OCI-LY7 (cell line): ENCODE measurements at regions not wholly inside any gene's neighbourhood (a gene's known extent, or its start where the extent isn't known, plus 50 kb on each side); places are given as distances from the start of the nearest gene placed in this dataset.

Experiments used
- BruUV-seq: library from RNA; stranded (reverse); fragments of 400-500 nt; replicated peaks from 2 replicates; lab custom pipeline; 2021; lab: Mats Ljungman, UMichigan
- CTCF ChIA-PET: fragments of 300-600 bp; sonication (Branson Sonifier 250); formaldehyde crosslinking; loops from one replicate; lab custom pipeline; 2022; ENCODE audit warnings: antibody characterized with exemption; ENCODE audit not compliant: unreplicated experiment; lab: Charles Lee
- POLR2A ChIA-PET: fragments of 300-600 bp; sonication (Branson Sonifier 250); formaldehyde crosslinking; loops from one replicate; lab custom pipeline; 2022; ENCODE audit warnings: antibody characterized with exemption; lab: Charles Lee
- DNase-seq: peaks from one replicate; pipeline ENCODE4 v3.0.0-alpha.2; 2015; ENCODE audit warnings: low spot score
- H2AFZ ChIP-seq: fragments of 200-600 bp; sonication (generic), shearing (Covaris generic); 2 replicates; pipeline ENCODE4 v1.6.1; 2014; ENCODE audit warnings: mild to moderate bottlenecking, antibody characterized with exemption, low read length, moderate library complexity
- H3K27ac ChIP-seq: fragments of 200-600 bp; sonication (generic); 2 replicates; pipeline ENCODE4 v1.5.1; 2014; ENCODE audit warnings: mixed run types, low read depth, mild to moderate bottlenecking, moderate library complexity, low read length, inconsistent platforms; ENCODE audit not compliant: poor library complexity, severe bottlenecking
- H3K36me3 ChIP-seq: fragments of 200-600 bp; sonication (generic); 2 replicates; pipeline ENCODE4 v1.6.1; 2014; ENCODE audit warnings: mild to moderate bottlenecking, antibody characterized with exemption, low read length, moderate library complexity, mixed read lengths; ENCODE audit not compliant: insufficient read depth
- H3K4me1 ChIP-seq: fragments of 200-600 bp; sonication (generic); 2 replicates; pipeline ENCODE4 v1.5.1; 2014; ENCODE audit warnings: mild to moderate bottlenecking, low read length; ENCODE audit not compliant: insufficient read depth, poor library complexity, severe bottlenecking
- H3K4me2 ChIP-seq: fragments of 200-600 bp; sonication (generic); 2 replicates; pipeline ENCODE4 v1.6.1; 2014; ENCODE audit warnings: mild to moderate bottlenecking, low read length
- H3K4me3 ChIP-seq: fragments of 200-600 bp; sonication (generic); 2 replicates; pipeline ENCODE4 v1.5.1; 2014; ENCODE audit warnings: mild to moderate bottlenecking, low read depth, low read length; ENCODE audit not compliant: poor library complexity, severe bottlenecking
- H3K79me2 ChIP-seq: fragments of 200-600 bp; sonication (generic); 2 replicates; pipeline ENCODE4 v1.6.1; 2016; ENCODE audit warnings: low read depth, mild to moderate bottlenecking, low read length, moderate library complexity, mixed read lengths; ENCODE audit not compliant: insufficient read depth
- H3K9me2 ChIP-seq: fragments of 200-600 bp; sonication (generic); 2 replicates; pipeline ENCODE4 v1.6.1; 2016; ENCODE audit warnings: mild to moderate bottlenecking, low read length, mixed read lengths; ENCODE audit not compliant: insufficient read depth
- H3K9me3 ChIP-seq: fragments of 200-600 bp; sonication (generic); 2 replicates; pipeline ENCODE4 v1.6.1; 2014; ENCODE audit warnings: mild to moderate bottlenecking, mixed run types, low read length, mixed read lengths
- H4K20me1 ChIP-seq: fragments of 200-600 bp; sonication (generic); 2 replicates; pipeline ENCODE4 v1.6.1; 2014; ENCODE audit warnings: mild to moderate bottlenecking, antibody characterized with exemption, low read length, moderate library complexity, mixed read lengths; ENCODE audit not compliant: insufficient read depth
- EZH2phosphoT487 ChIP-seq: fragments of 200-600 bp; sonication (generic); IDR thresholded peaks from 2 replicates; pipeline ENCODE4 v1.6.1; 2018; ENCODE audit warnings: low read depth, borderline replicate concordance, mild to moderate bottlenecking, mixed run types, antibody characterized with exemption, low read length, moderate library complexity, mixed read lengths
- intact Hi-C: fragments of 100-400 bp; cut with micrococcal nuclease; formaldehyde crosslinking; loops from one replicate; pipeline ENCODE4 v1.10.0; 2022; ENCODE audit not compliant: unreplicated experiment
- TF ChIP-seq, protein P1 (sequence below): fragments of 200-600 bp; sonication (generic); conservative IDR thresholded peaks from 2 replicates; pipeline ENCODE4 v1.5.1; 2014; ENCODE audit warnings: mild to moderate bottlenecking, antibody characterized with exemption, low read length, moderate library complexity, mixed read lengths

DNA sequence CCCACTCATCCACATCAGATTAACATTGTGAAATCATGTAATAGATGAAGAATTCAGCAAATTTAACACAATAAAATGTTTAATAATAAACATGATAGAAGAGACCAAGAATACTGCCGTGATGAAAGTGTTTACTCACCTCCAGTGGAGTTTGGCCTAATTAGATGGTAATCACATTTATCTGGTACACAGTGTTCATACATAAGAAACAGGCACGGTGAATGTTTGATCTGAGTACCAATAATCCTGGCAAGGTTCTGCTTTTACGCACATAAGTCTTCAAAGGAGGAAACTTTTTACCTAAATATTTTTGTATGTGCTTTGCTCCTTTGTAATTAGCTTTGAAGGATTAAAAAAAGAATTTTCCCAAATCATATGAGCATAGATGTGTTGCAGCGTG is 122.5 kb downstream of the IRS1 start:
- H3K36me3 ChIP-seq: no peaks in the 10 kb centered on the region
- TF ChIP-seq, protein P1, sequence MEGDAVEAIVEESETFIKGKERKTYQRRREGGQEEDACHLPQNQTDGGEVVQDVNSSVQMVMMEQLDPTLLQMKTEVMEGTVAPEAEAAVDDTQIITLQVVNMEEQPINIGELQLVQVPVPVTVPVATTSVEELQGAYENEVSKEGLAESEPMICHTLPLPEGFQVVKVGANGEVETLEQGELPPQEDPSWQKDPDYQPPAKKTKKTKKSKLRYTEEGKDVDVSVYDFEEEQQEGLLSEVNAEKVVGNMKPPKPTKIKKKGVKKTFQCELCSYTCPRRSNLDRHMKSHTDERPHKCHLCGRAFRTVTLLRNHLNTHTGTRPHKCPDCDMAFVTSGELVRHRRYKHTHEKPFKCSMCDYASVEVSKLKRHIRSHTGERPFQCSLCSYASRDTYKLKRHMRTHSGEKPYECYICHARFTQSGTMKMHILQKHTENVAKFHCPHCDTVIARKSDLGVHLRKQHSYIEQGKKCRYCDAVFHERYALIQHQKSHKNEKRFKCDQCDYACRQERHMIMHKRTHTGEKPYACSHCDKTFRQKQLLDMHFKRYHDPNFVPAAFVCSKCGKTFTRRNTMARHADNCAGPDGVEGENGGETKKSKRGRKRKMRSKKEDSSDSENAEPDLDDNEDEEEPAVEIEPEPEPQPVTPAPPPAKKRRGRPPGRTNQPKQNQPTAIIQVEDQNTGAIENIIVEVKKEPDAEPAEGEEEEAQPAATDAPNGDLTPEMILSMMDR: no peak
- TF ChIP-seq EZH2phosphoT487: no peak
- intact Hi-C loops: no loop called here
- H2AFZ ChIP-seq: no peak overlapping the region
- no peak overlapping the region for H3K27ac ChIP-seq
- no peaks in the 10 kb centered on the region for H3K79me2 ChIP-seq
- no peaks in the 10 kb centered on the region for H3K9me2 ChIP-seq
- no peaks in the 10 kb centered on the region for H3K9me3 ChIP-seq
- BruUV-seq: no TSS peak
- DNase-seq: no peak
- H3K4me2 ChIP-seq: no peak overlapping the region
- H3K4me1 ChIP-seq: no peaks in the 10 kb centered on the region
- H3K4me3 ChIP-seq: no peak overlapping the region
- POLR2A ChIA-PET: no interaction called here
- no peaks in the 10 kb centered on the region for H4K20me1 ChIP-seq
- CTCF ChIA-PET: no interaction called here

DNA sequence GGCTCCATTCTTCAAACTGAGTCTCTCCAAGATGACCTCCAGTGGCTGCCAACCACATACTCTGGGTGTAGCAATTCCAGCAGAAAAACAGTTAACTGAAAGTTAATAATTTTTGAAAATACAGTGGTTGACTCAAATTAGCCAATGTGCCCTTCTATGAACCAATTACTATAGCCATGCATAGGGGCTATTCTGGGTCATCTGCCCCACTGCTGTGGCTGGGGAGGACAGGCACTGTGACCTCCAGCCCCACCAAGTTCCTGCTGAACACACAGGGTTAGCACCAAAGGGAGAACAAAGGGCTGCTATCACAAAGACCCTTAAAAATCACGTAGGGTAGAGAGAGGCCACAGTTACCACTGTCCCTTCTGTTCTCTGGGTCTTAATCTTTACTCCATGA is 123.0 kb downstream of the IRS1 start:
- Histone ChIP-seq H3K9me2 (no peaks in the 10 kb centered on the region), H3K4me3 (no peak overlapping the region), H3K79me2 (no peaks in the 10 kb centered on the region), H3K27ac (no peak overlapping the region), H2AFZ (no peak overlapping the region), H3K4me2 (no peak overlapping the region), H3K9me3 (no peaks in the 10 kb centered on the region), H3K36me3 (no peaks in the 10 kb centered on the region), H4K20me1 (no peaks in the 10 kb centered on the region), H3K4me1 (no peaks in the 10 kb centered on the region)
- intact Hi-C loops: no loop called here
- CTCF ChIA-PET: no interaction called here
- POLR2A ChIA-PET: interaction anchor here (0.6 to 0.7 kb wide), 2 partner anchors 14 to 358 kb away, joined by 3 to 5 read pairs; no protein-coding TSS in a partner anchor
- no TSS peak for BruUV-seq
- TF ChIP-seq, protein P1: no peak
- no peak for TF ChIP-seq EZH2phosphoT487
- no peak for DNase-seq

DNA sequence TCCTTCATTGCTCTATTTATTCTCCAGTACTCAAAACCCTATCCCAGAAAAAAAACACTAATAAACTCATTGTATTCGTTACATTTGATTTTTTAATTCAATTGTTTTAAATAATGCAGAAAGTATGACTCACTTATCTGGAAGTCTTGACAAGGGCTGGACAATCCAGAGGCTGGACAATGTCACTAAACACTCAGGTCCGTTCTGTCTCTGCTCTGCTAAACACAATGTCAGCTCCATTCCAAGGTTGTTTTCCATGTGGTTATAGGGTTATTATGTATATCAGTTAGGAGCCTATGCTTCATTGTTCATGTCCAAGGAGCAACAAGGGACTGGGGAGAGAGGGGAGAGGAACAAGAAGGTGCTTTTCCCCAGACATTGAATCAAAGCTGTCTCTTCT is 125.5 kb downstream of the IRS1 start:
- Histone ChIP-seq H3K4me2 (no peak overlapping the region), H3K9me2 (no peaks in the 10 kb centered on the region), H3K27ac (no peak overlapping the region), H3K9me3 (no peaks in the 10 kb centered on the region), H3K79me2 (no peaks in the 10 kb centered on the region), H3K4me3 (no peak overlapping the region), H2AFZ (no peak overlapping the region), H4K20me1 (no peaks in the 10 kb centered on the region), H3K36me3 (no peaks in the 10 kb centered on the region), H3K4me1 (no peaks in the 10 kb centered on the region)
- ChIA-PET CTCF (no interaction called here), POLR2A (interaction anchor here (0.7 to 0.8 kb wide), 2 partner anchors 20 to 278 kb away, joined by 3 to 4 read pairs; no protein-coding TSS in a partner anchor)
- BruUV-seq: no TSS peak
- TF ChIP-seq, protein P1: no peak
- no peak for TF ChIP-seq EZH2phosphoT487
- DNase-seq: no peak
- intact Hi-C loops: no loop called here
